ENCODE measurements at regions not wholly inside any gene's neighbourhood (a gene's known extent, or its start where the extent isn't known, plus 50 kb on each side); places are given as distances from the start of the nearest gene placed in this dataset.

DNA sequence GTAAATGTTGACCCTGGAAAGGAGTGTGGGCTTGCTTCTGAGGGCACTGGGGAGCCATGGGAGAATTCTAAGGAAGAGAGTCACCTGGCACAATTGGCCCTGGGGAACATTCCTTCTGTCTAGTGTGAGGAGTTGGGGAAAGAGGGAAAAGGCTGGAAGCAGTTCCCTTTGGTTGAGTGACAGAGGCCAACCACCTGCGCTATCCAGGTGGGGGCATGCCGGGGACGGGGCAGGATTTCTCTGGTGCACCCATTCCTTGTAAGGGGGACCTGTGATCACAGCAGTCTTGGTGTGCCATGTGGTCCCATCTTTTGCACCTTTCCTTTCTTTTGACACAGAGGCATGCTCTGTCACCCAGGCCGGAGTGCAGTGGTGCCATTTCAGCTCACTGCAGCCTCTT is 92.1 kb upstream of the GRK3 start:
- Histone ChIP-seq H4K20me1 (ENCODE audit: control insufficient read depth, insufficient read depth, low read length, poor library complexity, severe bottlenecking) (no peaks in the 10 kb centered on the region), H3K9me3 (ENCODE audit: control extremely low read depth in 1 of 3, control insufficient read depth in 2 of 3, insufficient read depth in 1 of 3, low read length in 2 of 3) (peaks cover 0 to 6% (median 0%) of the 10 kb centered on the region in 3 donors), H3K79me2 (ENCODE audit: control insufficient read depth, insufficient read depth, low read length) (no peaks in the 10 kb centered on the region), H3K4me2 (replicated peaks; ENCODE audit: low read depth, low read length, poor library complexity, severe bottlenecking) (no peak overlapping the region), H2AFZ (ENCODE audit: insufficient read depth, low read depth, low read length, poor library complexity, severe bottlenecking) (no peak overlapping the region), H3K9ac (ENCODE audit: low read length) (no peak overlapping the region), H3K27ac (ENCODE audit: low read length in 2 of 2) (no peak overlapping the region), H3K4me3 (ENCODE audit: control extremely low read depth in 1 of 5, extremely low read depth in 1 of 5, insufficient read depth in 1 of 5, low read depth in 2 of 5, low read length in 4 of 5) (no peak overlapping the region), H3K36me3 (replicated peaks in 1 of 2; ENCODE audit: control extremely low read depth in 1 of 2, control insufficient read depth in 1 of 2, extremely low read depth in 1 of 2, insufficient read depth in 2 of 2, low read length in 1 of 2) (no peaks in the 10 kb centered on the region), H3K4me1 (ENCODE audit: control insufficient read depth in 2 of 2, insufficient read depth in 2 of 2, low read length in 2 of 2) (no peaks in the 10 kb centered on the region), H3K27me3 (replicated peaks in 1 of 4; ENCODE audit: control extremely low read depth in 1 of 4, control insufficient read depth in 3 of 4, insufficient read depth in 4 of 4, low read length in 3 of 4) (peaks cover 0 to 3% (median 0%) of the 10 kb centered on the region in 4 experiments)
- Mint-ChIP-seq H3K27ac (no peak overlapping the region), H3K27me3 (no peaks in the 10 kb centered on the region), H3K4me3 (no peak overlapping the region), H3K9me3 (ENCODE audit: insufficient read depth) (no peaks in the 10 kb centered on the region), H3K4me1 (no peaks in the 10 kb centered on the region)
- ChIA-PET POLR2A (no interaction called here), CTCF (no interaction called here)
- intact Hi-C loops (cut with micrococcal nuclease) = no loop called here
- ATAC-seq (ENCODE audit: low read depth) (no peak), DNase-seq (no peak)
- WGBS (ENCODE audit: insufficient coverage) = 86% methylated on average over 4 of the region's 4 CpGs
- TF ChIP-seq EZH2 (IDR thresholded peaks at IDR 0.05; ENCODE audit: borderline replicate concordance, insufficient read depth, low read depth, low read length, poor library complexity, severe bottlenecking) = no peak
- TF ChIP-seq, protein P1, sequence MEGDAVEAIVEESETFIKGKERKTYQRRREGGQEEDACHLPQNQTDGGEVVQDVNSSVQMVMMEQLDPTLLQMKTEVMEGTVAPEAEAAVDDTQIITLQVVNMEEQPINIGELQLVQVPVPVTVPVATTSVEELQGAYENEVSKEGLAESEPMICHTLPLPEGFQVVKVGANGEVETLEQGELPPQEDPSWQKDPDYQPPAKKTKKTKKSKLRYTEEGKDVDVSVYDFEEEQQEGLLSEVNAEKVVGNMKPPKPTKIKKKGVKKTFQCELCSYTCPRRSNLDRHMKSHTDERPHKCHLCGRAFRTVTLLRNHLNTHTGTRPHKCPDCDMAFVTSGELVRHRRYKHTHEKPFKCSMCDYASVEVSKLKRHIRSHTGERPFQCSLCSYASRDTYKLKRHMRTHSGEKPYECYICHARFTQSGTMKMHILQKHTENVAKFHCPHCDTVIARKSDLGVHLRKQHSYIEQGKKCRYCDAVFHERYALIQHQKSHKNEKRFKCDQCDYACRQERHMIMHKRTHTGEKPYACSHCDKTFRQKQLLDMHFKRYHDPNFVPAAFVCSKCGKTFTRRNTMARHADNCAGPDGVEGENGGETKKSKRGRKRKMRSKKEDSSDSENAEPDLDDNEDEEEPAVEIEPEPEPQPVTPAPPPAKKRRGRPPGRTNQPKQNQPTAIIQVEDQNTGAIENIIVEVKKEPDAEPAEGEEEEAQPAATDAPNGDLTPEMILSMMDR (IDR thresholded peaks at IDR 0.05) = no peak

DNA sequence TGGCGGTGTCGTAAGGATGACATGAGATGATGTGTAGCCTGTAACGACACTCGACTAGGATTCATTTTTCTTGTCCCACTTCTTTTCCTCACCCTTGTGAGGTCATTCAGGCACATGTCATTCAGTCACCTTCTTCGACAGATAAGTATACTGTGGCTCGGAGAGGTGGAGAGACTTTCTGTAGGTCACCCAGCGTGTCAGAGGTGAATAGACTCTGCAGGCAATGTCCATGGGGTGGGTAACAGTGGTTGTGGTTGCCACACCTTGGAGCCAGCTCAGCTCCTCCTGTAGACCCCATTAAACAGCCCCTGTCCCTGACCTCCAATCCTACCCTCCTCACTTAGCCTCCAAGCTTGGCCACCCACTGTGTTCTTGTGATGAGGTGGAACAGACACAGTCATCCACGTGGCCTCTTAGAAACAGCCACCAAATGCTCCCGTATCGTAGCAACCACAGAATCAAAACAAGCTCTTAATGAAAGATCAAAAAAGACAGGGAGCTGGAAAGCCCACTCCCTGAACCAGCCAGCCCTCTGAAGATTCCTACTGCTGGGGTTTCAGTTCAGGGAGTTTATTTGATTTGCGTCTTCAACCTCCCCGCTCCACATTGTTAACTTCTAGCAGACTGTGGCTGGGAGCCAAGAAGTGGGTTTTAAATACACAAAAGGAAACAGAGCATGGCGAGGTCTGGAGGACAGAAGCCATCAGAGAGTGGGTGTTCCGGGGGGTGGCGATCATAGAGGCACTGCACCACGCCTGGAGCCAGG is 89.0 kb upstream of the GRK3 start:
- Histone ChIP-seq H3K79me2 (ENCODE audit: control insufficient read depth, insufficient read depth, low read length) (no peaks in the 10 kb centered on the region), H3K27me3 (replicated peaks in 1 of 4; ENCODE audit: control extremely low read depth in 1 of 4, control insufficient read depth in 3 of 4, insufficient read depth in 4 of 4, low read length in 3 of 4) (peaks cover 0 to 3% (median 0%) of the 10 kb centered on the region in 4 experiments), H3K36me3 (replicated peaks in 1 of 2; ENCODE audit: control extremely low read depth in 1 of 2, control insufficient read depth in 1 of 2, extremely low read depth in 1 of 2, insufficient read depth in 2 of 2, low read length in 1 of 2) (no peaks in the 10 kb centered on the region), H3K9me3 (ENCODE audit: control extremely low read depth in 1 of 3, control insufficient read depth in 2 of 3, insufficient read depth in 1 of 3, low read length in 2 of 3) (peaks cover 0 to 13% (median 0%) of the 10 kb centered on the region in 3 donors), H4K20me1 (ENCODE audit: control insufficient read depth, insufficient read depth, low read length, poor library complexity, severe bottlenecking) (no peaks in the 10 kb centered on the region), H3K4me3 (ENCODE audit: control extremely low read depth in 1 of 5, extremely low read depth in 1 of 5, insufficient read depth in 1 of 5, low read depth in 2 of 5, low read length in 4 of 5) (no peak overlapping the region), H3K4me1 (ENCODE audit: control insufficient read depth in 2 of 2, insufficient read depth in 2 of 2, low read length in 2 of 2) (no peaks in the 10 kb centered on the region), H2AFZ (ENCODE audit: insufficient read depth, low read depth, low read length, poor library complexity, severe bottlenecking) (no peak overlapping the region), H3K27ac (ENCODE audit: low read length in 2 of 2) (no peak overlapping the region), H3K4me2 (replicated peaks; ENCODE audit: low read depth, low read length, poor library complexity, severe bottlenecking) (no peak overlapping the region), H3K9ac (ENCODE audit: low read length) (no peak overlapping the region)
- no peak for ATAC-seq (ENCODE audit: low read depth)
- Mint-ChIP-seq H3K4me3 (no peak overlapping the region), H3K27me3 (no peaks in the 10 kb centered on the region), H3K4me1 (no peaks in the 10 kb centered on the region), H3K9me3 (ENCODE audit: insufficient read depth) (no peaks in the 10 kb centered on the region), H3K27ac (no peak overlapping the region)
- intact Hi-C loops (cut with micrococcal nuclease) = no loop called here
- 3% methylated on average over 6 of the region's 16 CpGs for WGBS (ENCODE audit: insufficient coverage)
- DNase-seq = no peak
- POLR2A ChIA-PET = no interaction called here
- CTCF ChIA-PET = interaction anchor here (1.5 kb wide), 1 partner anchor 298 kb away, joined by 5 read pairs; no protein-coding TSS in a partner anchor
- TF ChIP-seq EZH2 (IDR thresholded peaks at IDR 0.05; ENCODE audit: borderline replicate concordance, insufficient read depth, low read depth, low read length, poor library complexity, severe bottlenecking) = no peak
- TF ChIP-seq, protein P1 (IDR thresholded peaks at IDR 0.05) = no peak

All from B cell (primary cell).